OCI-LY7 (cell line): ENCODE measurements at regions not wholly inside any gene's neighbourhood (a gene's known extent, or its start where the extent isn't known, plus 50 kb on each side); places are given as distances from the start of the nearest gene placed in this dataset.
A peak's percentile ranks its signal among the peaks of the same experiment; 100 is the strongest.

Source experiments
- BruUV-seq: library from RNA; stranded (reverse); fragments of 400-500 nt; replicated peaks from 2 replicates; lab custom pipeline; 2021; lab: Mats Ljungman, UMichigan
- CTCF ChIA-PET: fragments of 300-600 bp; sonication (Branson Sonifier 250); formaldehyde crosslinking; loops from one replicate; lab custom pipeline; 2022; ENCODE audit warnings: antibody characterized with exemption; ENCODE audit not compliant: unreplicated experiment; lab: Charles Lee
- POLR2A ChIA-PET: fragments of 300-600 bp; sonication (Branson Sonifier 250); formaldehyde crosslinking; loops from one replicate; lab custom pipeline; 2022; ENCODE audit warnings: antibody characterized with exemption; lab: Charles Lee
- DNase-seq: peaks from one replicate; pipeline ENCODE4 v3.0.0-alpha.2; 2015; ENCODE audit warnings: low spot score
- H2AFZ ChIP-seq: fragments of 200-600 bp; sonication (generic), shearing (Covaris generic); 2 replicates; pipeline ENCODE4 v1.6.1; 2014; ENCODE audit warnings: mild to moderate bottlenecking, antibody characterized with exemption, low read length, moderate library complexity
- H3K27ac ChIP-seq: fragments of 200-600 bp; sonication (generic); 2 replicates; pipeline ENCODE4 v1.5.1; 2014; ENCODE audit warnings: mixed run types, low read depth, mild to moderate bottlenecking, moderate library complexity, low read length, inconsistent platforms; ENCODE audit not compliant: poor library complexity, severe bottlenecking
- H3K36me3 ChIP-seq: fragments of 200-600 bp; sonication (generic); 2 replicates; pipeline ENCODE4 v1.6.1; 2014; ENCODE audit warnings: mild to moderate bottlenecking, antibody characterized with exemption, low read length, moderate library complexity, mixed read lengths; ENCODE audit not compliant: insufficient read depth
- H3K4me1 ChIP-seq: fragments of 200-600 bp; sonication (generic); 2 replicates; pipeline ENCODE4 v1.5.1; 2014; ENCODE audit warnings: mild to moderate bottlenecking, low read length; ENCODE audit not compliant: insufficient read depth, poor library complexity, severe bottlenecking
- H3K4me2 ChIP-seq: fragments of 200-600 bp; sonication (generic); 2 replicates; pipeline ENCODE4 v1.6.1; 2014; ENCODE audit warnings: mild to moderate bottlenecking, low read length
- H3K4me3 ChIP-seq: fragments of 200-600 bp; sonication (generic); 2 replicates; pipeline ENCODE4 v1.5.1; 2014; ENCODE audit warnings: mild to moderate bottlenecking, low read depth, low read length; ENCODE audit not compliant: poor library complexity, severe bottlenecking
- H3K79me2 ChIP-seq: fragments of 200-600 bp; sonication (generic); 2 replicates; pipeline ENCODE4 v1.6.1; 2016; ENCODE audit warnings: low read depth, mild to moderate bottlenecking, low read length, moderate library complexity, mixed read lengths; ENCODE audit not compliant: insufficient read depth
- H3K9me2 ChIP-seq: fragments of 200-600 bp; sonication (generic); 2 replicates; pipeline ENCODE4 v1.6.1; 2016; ENCODE audit warnings: mild to moderate bottlenecking, low read length, mixed read lengths; ENCODE audit not compliant: insufficient read depth
- H3K9me3 ChIP-seq: fragments of 200-600 bp; sonication (generic); 2 replicates; pipeline ENCODE4 v1.6.1; 2014; ENCODE audit warnings: mild to moderate bottlenecking, mixed run types, low read length, mixed read lengths
- H4K20me1 ChIP-seq: fragments of 200-600 bp; sonication (generic); 2 replicates; pipeline ENCODE4 v1.6.1; 2014; ENCODE audit warnings: mild to moderate bottlenecking, antibody characterized with exemption, low read length, moderate library complexity, mixed read lengths; ENCODE audit not compliant: insufficient read depth
- EZH2phosphoT487 ChIP-seq: fragments of 200-600 bp; sonication (generic); IDR thresholded peaks from 2 replicates; pipeline ENCODE4 v1.6.1; 2018; ENCODE audit warnings: low read depth, borderline replicate concordance, mild to moderate bottlenecking, mixed run types, antibody characterized with exemption, low read length, moderate library complexity, mixed read lengths
- intact Hi-C: fragments of 100-400 bp; cut with micrococcal nuclease; formaldehyde crosslinking; loops from one replicate; pipeline ENCODE4 v1.10.0; 2022; ENCODE audit not compliant: unreplicated experiment
- TF ChIP-seq, protein P1 (sequence below): fragments of 200-600 bp; sonication (generic); conservative IDR thresholded peaks from 2 replicates; pipeline ENCODE4 v1.5.1; 2014; ENCODE audit warnings: mild to moderate bottlenecking, antibody characterized with exemption, low read length, moderate library complexity, mixed read lengths

GRCh38 chr3:155029941-155030340, 50.2 kb upstream of the MME start:
- H3K4me3 ChIP-seq, result no peak overlapping the region
- no peaks in the 10 kb centered on the region for H4K20me1 ChIP-seq
- no peak for DNase-seq
- no peak overlapping the region for H2AFZ ChIP-seq
- no peaks in the 10 kb centered on the region for H3K36me3 ChIP-seq
- H3K4me2 ChIP-seq, result no peak overlapping the region
- ChIA-PET POLR2A (interaction anchor here (0.6 kb wide), 2 partner anchors 81 to 1391 kb away, joined by 3 to 5 read pairs; no protein-coding TSS in a partner anchor), CTCF (no interaction called here)
- no peaks in the 10 kb centered on the region for H3K4me1 ChIP-seq
- H3K9me2 ChIP-seq, result no peaks in the 10 kb centered on the region
- peaks cover 23% of the 10 kb centered on the region for H3K9me3 ChIP-seq
- H3K27ac ChIP-seq, result no peak overlapping the region
- TF ChIP-seq, protein P1, sequence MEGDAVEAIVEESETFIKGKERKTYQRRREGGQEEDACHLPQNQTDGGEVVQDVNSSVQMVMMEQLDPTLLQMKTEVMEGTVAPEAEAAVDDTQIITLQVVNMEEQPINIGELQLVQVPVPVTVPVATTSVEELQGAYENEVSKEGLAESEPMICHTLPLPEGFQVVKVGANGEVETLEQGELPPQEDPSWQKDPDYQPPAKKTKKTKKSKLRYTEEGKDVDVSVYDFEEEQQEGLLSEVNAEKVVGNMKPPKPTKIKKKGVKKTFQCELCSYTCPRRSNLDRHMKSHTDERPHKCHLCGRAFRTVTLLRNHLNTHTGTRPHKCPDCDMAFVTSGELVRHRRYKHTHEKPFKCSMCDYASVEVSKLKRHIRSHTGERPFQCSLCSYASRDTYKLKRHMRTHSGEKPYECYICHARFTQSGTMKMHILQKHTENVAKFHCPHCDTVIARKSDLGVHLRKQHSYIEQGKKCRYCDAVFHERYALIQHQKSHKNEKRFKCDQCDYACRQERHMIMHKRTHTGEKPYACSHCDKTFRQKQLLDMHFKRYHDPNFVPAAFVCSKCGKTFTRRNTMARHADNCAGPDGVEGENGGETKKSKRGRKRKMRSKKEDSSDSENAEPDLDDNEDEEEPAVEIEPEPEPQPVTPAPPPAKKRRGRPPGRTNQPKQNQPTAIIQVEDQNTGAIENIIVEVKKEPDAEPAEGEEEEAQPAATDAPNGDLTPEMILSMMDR, result no peak
- no peak for TF ChIP-seq EZH2phosphoT487
- intact Hi-C loops, result no loop called here
- no TSS peak for BruUV-seq
- H3K79me2 ChIP-seq, result no peaks in the 10 kb centered on the region

DNA sequence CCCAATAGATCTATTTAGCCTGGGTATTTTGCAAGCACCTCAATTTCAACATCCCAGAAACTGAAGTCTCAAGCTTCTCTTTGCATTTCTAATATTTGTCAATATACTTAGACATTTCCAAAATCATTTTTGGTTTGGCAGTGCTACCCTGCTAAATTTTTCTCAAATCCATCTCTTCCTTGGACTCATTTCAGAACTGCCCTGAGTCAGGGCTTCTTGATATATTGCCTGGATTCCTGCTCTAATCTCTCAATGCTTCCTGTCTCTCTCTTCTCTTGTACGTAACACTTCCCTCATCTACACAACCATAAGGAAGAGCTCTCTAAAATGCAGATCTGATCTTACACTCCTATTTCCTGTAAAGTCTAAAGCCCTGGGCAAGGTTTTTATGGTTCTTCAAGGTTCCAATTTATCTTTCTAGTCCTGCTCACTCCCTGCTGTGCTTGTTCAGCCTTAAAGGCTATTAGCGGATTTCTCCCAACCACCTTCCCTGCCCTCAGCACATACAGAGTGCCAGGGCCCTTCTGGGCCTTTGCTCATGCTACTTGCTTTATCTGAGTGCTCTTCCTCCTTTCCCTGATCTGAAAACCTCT, 53.0 kb upstream of the MME start:
- Histone ChIP-seq H4K20me1 (no peaks in the 10 kb centered on the region), H3K4me3 (no peak overlapping the region), H3K27ac (no peak overlapping the region), H3K4me2 (no peak overlapping the region), H3K4me1 (no peaks in the 10 kb centered on the region), H3K36me3 (no peaks in the 10 kb centered on the region), H3K9me3 (peaks cover 23% of the 10 kb centered on the region), H3K9me2 (no peaks in the 10 kb centered on the region), H2AFZ (peak overlapping the region; percentile 13; the same call in 1 of the 2 replicates), H3K79me2 (no peaks in the 10 kb centered on the region)
- no peak for DNase-seq
- CTCF ChIA-PET, result interaction anchor here (0.6 kb wide), 1 partner anchor 13 kb away, joined by 5 read pairs; no protein-coding TSS in a partner anchor
- intact Hi-C loops, result no loop called here
- POLR2A ChIA-PET, result interaction anchor here (0.6 to 1.3 kb wide), 2 partner anchors 18 to 57 kb away, joined by 3 to 4 read pairs; no protein-coding TSS in a partner anchor
- TF ChIP-seq, protein P1, result no peak
- TF ChIP-seq EZH2phosphoT487, result no peak
- no TSS peak for BruUV-seq

DNA sequence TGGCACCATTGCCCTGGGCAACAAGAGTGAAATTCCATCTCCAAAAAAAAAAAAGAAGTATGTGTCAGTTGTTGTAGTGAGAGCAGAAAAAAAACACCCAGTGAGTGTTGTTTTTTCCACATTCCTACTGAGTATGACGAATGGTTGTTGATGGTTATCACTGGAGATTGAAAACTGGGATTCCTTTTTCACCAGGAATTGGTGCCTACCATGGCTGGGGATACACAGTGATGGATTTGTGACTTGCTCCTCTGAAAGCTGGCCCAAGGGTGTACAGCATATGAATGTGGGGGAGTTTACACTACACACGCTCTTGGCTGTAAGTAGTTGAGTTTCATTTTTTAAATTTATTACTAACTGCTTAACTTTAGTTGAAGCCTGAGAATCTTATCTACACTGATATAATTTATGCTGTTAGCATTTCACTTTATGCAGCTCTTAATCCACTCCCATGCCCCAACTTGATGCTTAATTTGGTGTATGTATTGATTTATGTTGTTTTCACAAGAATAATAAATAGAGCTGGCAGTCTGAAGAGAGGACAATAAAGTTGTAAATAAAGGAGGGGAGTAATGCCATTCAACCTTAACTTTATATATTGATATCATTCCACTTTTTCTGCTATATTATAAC, 56.0 kb upstream of the MME start:
- POLR2A ChIA-PET, result interaction anchor here (1.0 kb wide), 1 partner anchor 41 kb away, joined by 3 read pairs; no protein-coding TSS in a partner anchor
- Histone ChIP-seq H3K79me2 (no peaks in the 10 kb centered on the region), H3K27ac (no peak overlapping the region), H3K4me1 (peaks cover under 1% of the 10 kb centered on the region), H3K9me2 (no peaks in the 10 kb centered on the region), H3K4me3 (no peak overlapping the region), H2AFZ (no peak overlapping the region), H4K20me1 (no peaks in the 10 kb centered on the region), H3K36me3 (no peaks in the 10 kb centered on the region), H3K9me3 (peaks cover 7% of the 10 kb centered on the region; the same call in 1 of the 2 replicates), H3K4me2 (no peak overlapping the region)
- no TSS peak for BruUV-seq
- CTCF ChIA-PET, result no interaction called here
- intact Hi-C loops, result loop anchor here (1.0 kb wide), 1 partner anchor 46 kb away; no protein-coding TSS in a partner anchor
- TF ChIP-seq, protein P1, result no peak
- TF ChIP-seq EZH2phosphoT487, result no peak
- no peak for DNase-seq
